PC-9 (cell line): ENCODE measurements at regions not wholly inside any gene's neighbourhood (a gene's known extent, or its start where the extent isn't known, plus 50 kb on each side); places are given as distances from the start of the nearest gene placed in this dataset.

Source experiments
- BruUV-seq: library from RNA; stranded (reverse); fragments of 400-500 nt; replicated peaks from 2 replicates; lab custom pipeline; 2021; lab: Mats Ljungman, UMichigan
- CTCF ChIA-PET: fragments of 300-600 bp; sonication (Branson Sonifier 250); formaldehyde crosslinking; loops from one replicate; lab custom pipeline; 2022; ENCODE audit warnings: antibody characterized with exemption; lab: Charles Lee
- POLR2A ChIA-PET: fragments of 300-600 bp; sonication (Branson Sonifier 250); formaldehyde crosslinking; loops from one replicate; lab custom pipeline; 2022; ENCODE audit warnings: antibody characterized with exemption; ENCODE audit not compliant: unreplicated experiment; lab: Charles Lee
- DNase-seq, 2 experiments: peaks; one replicate each; pipeline versions ENCODE4 v3.0.0 to v3.0.0-alpha.2; 2015 to 2022; ENCODE audit warnings: mixed read lengths in 1 of 2
- H2AFZ ChIP-seq: fragments of 200-600 bp; sonication (generic); 2 replicates; pipeline ENCODE4 v1.8.1; 2017; ENCODE audit warnings: antibody characterized with exemption
- H3F3A ChIP-seq: fragments of 200-600 bp; sonication (generic); 2 replicates; pipeline ENCODE4 v1.8.1; 2017; ENCODE audit warnings: antibody characterized with exemption, mild to moderate bottlenecking, low read depth; ENCODE audit not compliant: insufficient read depth
- H3K27ac ChIP-seq: fragments of 200-600 bp; sonication (generic); 2 replicates; pipeline ENCODE4 v1.6.1; 2016; ENCODE audit warnings: mixed run types
- H3K27me3 ChIP-seq: fragments of 200-600 bp; sonication (generic); 2 replicates; pipeline ENCODE4 v1.6.1; 2016; ENCODE audit warnings: low read depth, mixed run types; ENCODE audit not compliant: insufficient read depth
- H3K36me3 ChIP-seq: fragments of 200-600 bp; sonication (generic); 2 replicates; pipeline ENCODE4 v1.6.1; 2016; ENCODE audit warnings: low read depth, mixed run types
- H3K4me1 ChIP-seq: fragments of 200-600 bp; sonication (generic); replicated peaks from 2 replicates; pipeline ENCODE4 v1.6.1; 2016; ENCODE audit warnings: mixed run types; ENCODE audit not compliant: insufficient read depth
- H3K4me2 ChIP-seq: fragments of 200-600 bp; sonication (generic); 2 replicates; pipeline ENCODE4 v1.6.1; 2017; ENCODE audit warnings: mixed run types
- H3K4me3 ChIP-seq: fragments of 200-600 bp; sonication (generic); 2 replicates; pipeline ENCODE4 v1.6.1; 2016; ENCODE audit warnings: mixed run types
- H3K79me2 ChIP-seq: fragments of 200-600 bp; sonication (generic); 2 replicates; pipeline ENCODE4 v1.6.1; 2017; ENCODE audit warnings: low read depth, mixed run types
- H3K9me2 ChIP-seq: fragments of 200-600 bp; sonication (generic); 2 replicates; pipeline ENCODE4 v1.8.1; 2017; ENCODE audit warnings: mild to moderate bottlenecking; ENCODE audit not compliant: insufficient read depth
- H3K9me3 ChIP-seq: fragments of 200-600 bp; sonication (generic); 2 replicates; pipeline ENCODE4 v1.8.1; 2016; ENCODE audit warnings: low read depth; ENCODE audit not compliant: insufficient read depth
- H4K20me1 ChIP-seq: fragments of 200-600 bp; sonication (generic); 2 replicates; pipeline ENCODE4 v1.8.1; 2017; ENCODE audit not compliant: insufficient read depth
- EZH2 ChIP-seq: fragments of 200-600 bp; sonication (generic); IDR thresholded peaks from 2 replicates; pipeline ENCODE4 v1.8.0; 2017; ENCODE audit warnings: antibody characterized with exemption, low read depth
- intact Hi-C: fragments of 100-400 bp; cut with micrococcal nuclease; formaldehyde crosslinking; loops from one replicate; pipeline ENCODE4 v1.10.0; 2022; ENCODE audit not compliant: unreplicated experiment
- TF ChIP-seq, protein P1 (sequence below): fragments of 200-600 bp; sonication (generic); conservative IDR thresholded peaks from 2 replicates; pipeline ENCODE4 v1.6.1; 2017; ENCODE audit warnings: mixed run types, antibody characterized with exemption, mild to moderate bottlenecking, moderate library complexity

DNA sequence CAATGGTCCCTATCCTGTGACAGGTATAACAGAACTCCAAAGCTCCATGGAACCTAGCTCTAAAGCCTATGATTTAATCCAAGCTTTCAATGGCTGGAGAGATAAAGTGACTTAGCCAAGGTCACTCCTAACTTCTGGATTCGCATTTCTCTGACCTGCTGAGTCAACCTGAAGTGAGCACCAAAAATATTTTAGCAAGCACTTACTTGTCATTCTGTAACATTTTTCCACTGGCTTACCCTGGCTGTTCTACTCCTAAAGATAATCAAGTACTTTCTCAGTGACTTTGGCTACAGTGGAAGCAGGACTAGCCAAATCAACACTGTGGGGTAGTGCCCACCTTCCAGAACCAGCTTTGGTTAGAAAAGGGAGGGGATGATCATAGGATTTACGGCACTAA lies 188.3 kb downstream of the OGFRL1 start:
- H3K4me2 ChIP-seq: no peak overlapping the region
- POLR2A ChIA-PET: interaction anchor here (0.5 kb wide), 1 partner anchor 22 kb away, joined by 8 read pairs; no protein-coding TSS in a partner anchor
- H3K36me3 ChIP-seq: no peaks in the 10 kb centered on the region
- DNase-seq: no peak
- H3K9me2 ChIP-seq: no peaks in the 10 kb centered on the region
- CTCF ChIA-PET: no interaction called here
- no peaks in the 10 kb centered on the region for H4K20me1 ChIP-seq
- intact Hi-C loops: loop anchor here (5.0 kb wide), 1 partner anchor 55 kb away; no protein-coding TSS in a partner anchor
- H3K4me1 ChIP-seq: peaks cover 31% of the 10 kb centered on the region
- peaks cover 4% of the 10 kb centered on the region; the same call in 1 of the 2 replicates for H3K9me3 ChIP-seq
- TF ChIP-seq, protein P1, sequence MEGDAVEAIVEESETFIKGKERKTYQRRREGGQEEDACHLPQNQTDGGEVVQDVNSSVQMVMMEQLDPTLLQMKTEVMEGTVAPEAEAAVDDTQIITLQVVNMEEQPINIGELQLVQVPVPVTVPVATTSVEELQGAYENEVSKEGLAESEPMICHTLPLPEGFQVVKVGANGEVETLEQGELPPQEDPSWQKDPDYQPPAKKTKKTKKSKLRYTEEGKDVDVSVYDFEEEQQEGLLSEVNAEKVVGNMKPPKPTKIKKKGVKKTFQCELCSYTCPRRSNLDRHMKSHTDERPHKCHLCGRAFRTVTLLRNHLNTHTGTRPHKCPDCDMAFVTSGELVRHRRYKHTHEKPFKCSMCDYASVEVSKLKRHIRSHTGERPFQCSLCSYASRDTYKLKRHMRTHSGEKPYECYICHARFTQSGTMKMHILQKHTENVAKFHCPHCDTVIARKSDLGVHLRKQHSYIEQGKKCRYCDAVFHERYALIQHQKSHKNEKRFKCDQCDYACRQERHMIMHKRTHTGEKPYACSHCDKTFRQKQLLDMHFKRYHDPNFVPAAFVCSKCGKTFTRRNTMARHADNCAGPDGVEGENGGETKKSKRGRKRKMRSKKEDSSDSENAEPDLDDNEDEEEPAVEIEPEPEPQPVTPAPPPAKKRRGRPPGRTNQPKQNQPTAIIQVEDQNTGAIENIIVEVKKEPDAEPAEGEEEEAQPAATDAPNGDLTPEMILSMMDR: no peak
- TF ChIP-seq EZH2: no peak
- no peak overlapping the region for H3K4me3 ChIP-seq
- BruUV-seq: no TSS peak
- H2AFZ ChIP-seq: no peak overlapping the region
- H3K27ac ChIP-seq: no peak overlapping the region
- H3F3A ChIP-seq: peaks cover 26% of the 10 kb centered on the region
- H3K27me3 ChIP-seq: no peaks in the 10 kb centered on the region
- no peaks in the 10 kb centered on the region for H3K79me2 ChIP-seq

GRCh38 chr6:71478834-71479541 lies 190.4 kb downstream of the OGFRL1 start:
- Histone ChIP-seq H3K9me3 (no peaks in the 10 kb centered on the region; the same call in 1 of the 2 replicates), H3K27me3 (no peaks in the 10 kb centered on the region), H3K79me2 (no peaks in the 10 kb centered on the region), H3K4me1 (peaks cover 31% of the 10 kb centered on the region), H3F3A (peaks cover 26% of the 10 kb centered on the region), H3K4me3 (no peak overlapping the region; the same call in 1 of the 2 replicates), H3K36me3 (no peaks in the 10 kb centered on the region), H3K27ac (peak overlapping the region; percentile 82), H2AFZ (peak overlapping the region; percentile 1; the same call in 1 of the 2 replicates), H3K4me2 (peak overlapping the region; percentile 54), H4K20me1 (no peaks in the 10 kb centered on the region), H3K9me2 (no peaks in the 10 kb centered on the region)
- TSS peak; percentile 79 for BruUV-seq
- intact Hi-C loops: loop anchor here (1.0 to 5.0 kb wide), 4 partner anchors 10 to 75 kb away; no protein-coding TSS in a partner anchor
- TF ChIP-seq, protein P1: no peak
- no peak for TF ChIP-seq EZH2
- CTCF ChIA-PET: interaction anchor here (0.9 kb wide), 1 partner anchor 10 kb away, joined by 3 read pairs; no protein-coding TSS in a partner anchor
- POLR2A ChIA-PET: interaction anchor here (0.6 kb wide), 2 partner anchors 10 to 191 kb away, joined by 4 to 9 read pairs; partner anchors contain the start of gene OGFRL1
- peak; percentile 44 to 96 for DNase-seq

DNA sequence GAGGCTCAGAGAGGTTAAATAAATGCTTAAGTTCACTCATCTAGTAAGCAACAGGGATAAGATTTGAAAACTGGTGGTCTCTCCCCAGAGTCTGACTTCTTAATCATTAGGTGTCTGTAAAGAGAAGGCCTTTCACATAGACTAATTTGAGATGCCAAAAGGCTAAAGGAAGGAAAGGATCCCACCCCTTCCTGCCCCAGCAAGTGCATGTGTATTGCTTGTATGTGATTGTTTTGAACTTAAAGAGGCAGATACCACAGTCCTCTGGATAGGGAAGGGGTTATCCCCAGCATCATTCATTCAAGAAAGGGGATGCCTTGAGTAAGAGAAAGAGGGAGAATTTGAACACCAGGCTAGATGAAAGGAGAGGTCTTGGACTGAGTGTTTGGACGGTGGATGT lies 192.0 kb downstream of the OGFRL1 start:
- no peaks in the 10 kb centered on the region for H3K79me2 ChIP-seq
- intact Hi-C loops: no loop called here
- TF ChIP-seq EZH2: no peak
- TF ChIP-seq, protein P1: no peak
- peaks cover 26% of the 10 kb centered on the region for H3F3A ChIP-seq
- DNase-seq: no peak
- no peak overlapping the region for H3K27ac ChIP-seq
- no peaks in the 10 kb centered on the region for H3K9me2 ChIP-seq
- no peak overlapping the region for H3K4me2 ChIP-seq
- CTCF ChIA-PET: interaction anchor here (0.6 kb wide), 1 partner anchor 20 kb away, joined by 3 read pairs; no protein-coding TSS in a partner anchor
- no peak overlapping the region for H3K4me3 ChIP-seq
- no peaks in the 10 kb centered on the region for H3K36me3 ChIP-seq
- no peak overlapping the region for H2AFZ ChIP-seq
- BruUV-seq: no TSS peak
- no peaks in the 10 kb centered on the region; the same call in 1 of the 2 replicates for H3K9me3 ChIP-seq
- no peaks in the 10 kb centered on the region for H4K20me1 ChIP-seq
- peaks cover 31% of the 10 kb centered on the region for H3K4me1 ChIP-seq
- H3K27me3 ChIP-seq: no peaks in the 10 kb centered on the region
- POLR2A ChIA-PET: no interaction called here
